HUES6 (cell line): ENCODE measurements at regions not wholly inside any gene's neighbourhood (a gene's known extent, or its start where the extent isn't known, plus 50 kb on each side); places are given as distances from the start of the nearest gene placed in this dataset.
"Not testable (repeated sequence)": the region's sequence is repeated elsewhere in the genome, so short reads cannot be mapped to it uniquely, and the experiment has no call there.

ENCODE experiments used
- H3K27ac ChIP-seq: 2 replicates; pipeline ENCODE4 v1.7.0; 2013; ENCODE audit warnings: low read depth, mild to moderate bottlenecking, low read length, inconsistent platforms
- H3K27me3 ChIP-seq: 2 replicates; pipeline ENCODE4 v1.6.1; 2013; ENCODE audit warnings: low read length; ENCODE audit not compliant: control insufficient read depth, insufficient read depth
- H3K36me3 ChIP-seq: 2 replicates; pipeline ENCODE4 v1.6.1; 2013; ENCODE audit warnings: low read length; ENCODE audit not compliant: control insufficient read depth, insufficient read depth
- H3K4me1 ChIP-seq: 2 replicates; pipeline ENCODE4 v1.6.1; 2013; ENCODE audit warnings: low read length; ENCODE audit not compliant: control insufficient read depth, insufficient read depth
- H3K4me3 ChIP-seq: 2 replicates; pipeline ENCODE4 v1.5.1; 2013; ENCODE audit warnings: low read depth, low read length
- H3K9ac ChIP-seq: one replicate; pipeline ENCODE4 v1.6.1; 2013; ENCODE audit warnings: mild to moderate bottlenecking, low read length
- H3K9me3 ChIP-seq: 2 replicates; pipeline ENCODE4 v1.6.1; 2013; ENCODE audit warnings: low read depth, low read length; ENCODE audit not compliant: control insufficient read depth, insufficient read depth

GRCh38 chr22:22327723-22328122 is 83.1 kb downstream of the VPREB1 start:
- H3K4me1 ChIP-seq = no peaks in the 10 kb centered on the region
- H3K27ac ChIP-seq = no peak overlapping the region
- H3K9me3 ChIP-seq = no peaks in the 10 kb centered on the region
- H3K4me3 ChIP-seq = no peak overlapping the region
- no peaks in the 10 kb centered on the region for H3K36me3 ChIP-seq
- H3K27me3 ChIP-seq = peaks cover 99% of the 10 kb centered on the region
- H3K9ac ChIP-seq = no peak overlapping the region

GRCh38 chr22:22329792-22330191 is 85.2 kb downstream of the VPREB1 start:
- Histone ChIP-seq H3K27ac (no peak overlapping the region), H3K27me3 (peaks cover 100% of the 10 kb centered on the region), H3K9ac (no peak overlapping the region), H3K4me3 (no peak overlapping the region), H3K4me1 (no peaks in the 10 kb centered on the region), H3K36me3 (no peaks in the 10 kb centered on the region), H3K9me3 (no peaks in the 10 kb centered on the region)

GRCh38 chr22:22335640-22336039 is 91.1 kb downstream of the VPREB1 start:
- H3K36me3 ChIP-seq, H3K9ac ChIP-seq, H3K4me3 ChIP-seq, H3K4me1 ChIP-seq, H3K9me3 ChIP-seq, H3K27ac ChIP-seq: not testable (repeated sequence)
- peaks cover 100% of the 10 kb centered on the region for H3K27me3 ChIP-seq

- H3K4me3 ChIP-seq, H3K27ac ChIP-seq, H3K4me1 ChIP-seq, H3K9me3 ChIP-seq, H3K36me3 ChIP-seq, H3K9ac ChIP-seq: not testable (repeated sequence)
- peaks cover 100% of the 10 kb centered on the region for H3K27me3 ChIP-seq
These were observed 91.7 kb downstream of the VPREB1 start for GRCh38 chr22:22336333-22336732.

GRCh38 chr22:22338778-22339177 is 94.2 kb downstream of the VPREB1 start:
- H3K36me3 ChIP-seq, H3K4me3 ChIP-seq, H3K9ac ChIP-seq, H3K9me3 ChIP-seq, H3K4me1 ChIP-seq, H3K27ac ChIP-seq: not testable (repeated sequence)
- peaks cover 99% of the 10 kb centered on the region for H3K27me3 ChIP-seq

- H3K27ac ChIP-seq = no peak overlapping the region
- H3K4me1 ChIP-seq = no peaks in the 10 kb centered on the region
- no peaks in the 10 kb centered on the region for H3K36me3 ChIP-seq
- peaks cover 99% of the 10 kb centered on the region for H3K27me3 ChIP-seq
- H3K9ac ChIP-seq = no peak overlapping the region
- H3K4me3 ChIP-seq = no peak overlapping the region
- H3K9me3 ChIP-seq = no peaks in the 10 kb centered on the region
These were observed 97.2 kb downstream of the VPREB1 start for GRCh38 chr22:22341736-22342135.

- Histone ChIP-seq H3K36me3 (no peaks in the 10 kb centered on the region), H3K9ac (no peak overlapping the region), H3K4me1 (no peaks in the 10 kb centered on the region), H3K27me3 (peaks cover 99% of the 10 kb centered on the region), H3K4me3 (no peak overlapping the region), H3K9me3 (no peaks in the 10 kb centered on the region), H3K27ac (no peak overlapping the region)
These were observed 98.4 kb downstream of the VPREB1 start for GRCh38 chr22:22342697-22343580.

GRCh38 chr22:22343581-22344296 is 99.2 kb downstream of the VPREB1 start:
- H3K27me3 ChIP-seq = peaks cover 99% of the 10 kb centered on the region
- H3K27ac ChIP-seq = no peak overlapping the region
- H3K9me3 ChIP-seq = no peaks in the 10 kb centered on the region
- peaks cover 5% of the 10 kb centered on the region for H3K4me1 ChIP-seq
- no peak overlapping the region for H3K9ac ChIP-seq
- H3K36me3 ChIP-seq = no peaks in the 10 kb centered on the region
- H3K4me3 ChIP-seq = no peak overlapping the region

GRCh38 chr22:22344430-22344829 is 99.8 kb downstream of the VPREB1 start:
- Histone ChIP-seq H3K9me3 (no peaks in the 10 kb centered on the region), H3K36me3 (no peaks in the 10 kb centered on the region), H3K9ac (no peak overlapping the region), H3K4me3 (no peak overlapping the region), H3K27ac (no peak overlapping the region), H3K27me3 (peaks cover 99% of the 10 kb centered on the region), H3K4me1 (peaks cover 12% of the 10 kb centered on the region)

GRCh38 chr22:22345781-22346180 is 101.2 kb downstream of the VPREB1 start:
- H3K27ac ChIP-seq = no peak overlapping the region
- no peak overlapping the region for H3K9ac ChIP-seq
- no peaks in the 10 kb centered on the region for H3K36me3 ChIP-seq
- no peak overlapping the region for H3K4me3 ChIP-seq
- no peaks in the 10 kb centered on the region for H3K9me3 ChIP-seq
- peaks cover 99% of the 10 kb centered on the region for H3K27me3 ChIP-seq
- peaks cover 16% of the 10 kb centered on the region for H3K4me1 ChIP-seq

GRCh38 chr22:22346401-22347107 is 102.0 kb downstream of the VPREB1 start:
- Histone ChIP-seq H3K27ac (no peak overlapping the region), H3K9me3 (no peaks in the 10 kb centered on the region), H3K36me3 (no peaks in the 10 kb centered on the region), H3K4me3 (no peak overlapping the region), H3K9ac (no peak overlapping the region), H3K4me1 (peaks cover 16% of the 10 kb centered on the region), H3K27me3 (peaks cover 99% of the 10 kb centered on the region)
